ENCODE measurements at regions not wholly inside any gene's neighbourhood (a gene's known extent, or its start where the extent isn't known, plus 50 kb on each side); places are given as distances from the start of the nearest gene placed in this dataset.

- TF ChIP-seq MGA (IDR thresholded peaks at IDR 0.05) (0 out of 2 replicates have a peak, but pooled peaks have one; percentile 3), ZNF184 (CRISPR knock-in tag; IDR thresholded peaks at IDR 0.05) (no peak), CHD4 (IDR thresholded peaks at IDR 0.05; ENCODE audit: insufficient read depth, insufficient replicate concordance, low read depth, low read length, poor library complexity, severe bottlenecking) (peak; percentile 79), AFF1 (IDR thresholded peaks at IDR 0.05; ENCODE audit: low read depth in 1 of 2, partially characterized antibody in 2 of 2) (peak in 1 of 2 experiments; percentile 14), CBX2 (IDR thresholded peaks at IDR 0.05; ENCODE audit: insufficient read depth, low read length, poor library complexity, severe bottlenecking) (no peak), PHTF2 (CRISPR knock-in tag; IDR thresholded peaks at IDR 0.05) (0 out of 2 replicates have a peak, but pooled peaks have one; percentile 35), ADNP (tag; IDR thresholded peaks at IDR 0.05) (peak; percentile 66; the same call in 1 of the 2 replicates), CSDE1 (IDR thresholded peaks at IDR 0.05) (no peak), RBM25 (IDR thresholded peaks at IDR 0.05; ENCODE audit: low read depth, low read length, severe bottlenecking) (peak; percentile 57), HDAC2 (IDR thresholded peaks at IDR 0.05) (peak; percentile 51; the same call in 1 of the 2 replicates)
Measured at GRCh38 chr1:234777856-234778220, 167.9 kb upstream of the IRF2BP2 start (continued).

All from K562 (cell line).